NCI-H1436 (cell line): ENCODE measurements at regions not wholly inside any gene's neighbourhood (a gene's known extent, or its start where the extent isn't known, plus 50 kb on each side); places are given as distances from the start of the nearest gene placed in this dataset.

Experiments used
- DNase-seq: peaks from one replicate; lab custom pipeline; 2025; lab: John Stamatoyannopoulos, UW

DNA sequence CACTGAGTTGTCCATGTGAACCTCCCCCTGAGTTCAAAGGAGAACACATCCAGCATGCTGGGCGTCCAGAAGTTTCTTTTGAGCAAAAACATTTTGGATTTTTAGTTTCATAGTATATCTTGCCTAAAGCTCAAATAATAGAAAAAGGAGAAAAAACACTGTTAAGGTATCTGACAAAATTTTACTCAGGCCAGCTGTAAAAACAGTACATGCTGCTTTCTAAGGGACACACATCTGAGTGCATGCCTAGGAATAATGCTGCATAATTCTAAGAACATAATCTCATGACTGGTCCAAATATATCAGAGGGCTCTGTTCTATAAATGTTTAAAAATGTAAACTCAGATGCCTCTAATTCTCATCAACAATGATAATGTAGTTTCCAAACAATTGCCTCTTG, 561.3 kb upstream of the INTU start:
- no peak for DNase-seq

DNA sequence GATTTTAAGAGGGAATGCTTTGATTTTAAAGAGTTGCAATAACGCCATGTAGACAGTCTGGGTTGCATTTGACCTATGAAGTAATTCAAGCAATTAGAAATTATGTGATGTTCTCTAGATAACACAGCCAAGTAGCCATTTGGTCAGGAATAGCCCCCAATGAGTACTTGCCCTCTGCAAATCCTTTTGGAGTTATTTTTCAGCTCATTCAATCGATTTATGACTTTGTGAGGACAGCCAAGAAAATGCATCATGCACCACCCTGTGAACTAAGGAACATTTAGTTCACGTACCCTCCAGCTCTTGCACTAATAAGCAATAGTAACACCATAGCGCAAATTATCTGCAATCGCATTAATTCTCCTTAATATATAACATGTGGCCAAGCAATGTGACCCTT, 552.6 kb upstream of the INTU start:
- no peak for DNase-seq

DNA sequence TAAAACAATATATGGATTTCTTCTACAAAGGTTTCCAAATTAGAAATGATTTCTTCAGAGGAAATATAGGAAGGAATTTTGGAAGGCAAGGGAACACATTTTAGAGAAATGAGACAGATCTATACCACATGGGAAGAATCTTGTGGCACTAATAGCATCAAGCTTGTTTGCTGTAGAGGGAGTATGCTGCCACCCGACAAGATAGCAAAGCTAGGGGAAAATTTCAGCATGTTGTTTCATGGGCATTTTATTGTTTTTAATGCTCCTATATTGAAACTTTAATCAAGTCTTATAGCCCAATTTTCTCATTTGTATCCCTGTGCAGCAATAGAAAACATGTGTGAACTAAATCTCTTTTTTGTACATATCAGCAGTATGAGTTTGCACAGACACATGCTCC, 551.7 kb upstream of the INTU start:
- no peak for DNase-seq

DNA sequence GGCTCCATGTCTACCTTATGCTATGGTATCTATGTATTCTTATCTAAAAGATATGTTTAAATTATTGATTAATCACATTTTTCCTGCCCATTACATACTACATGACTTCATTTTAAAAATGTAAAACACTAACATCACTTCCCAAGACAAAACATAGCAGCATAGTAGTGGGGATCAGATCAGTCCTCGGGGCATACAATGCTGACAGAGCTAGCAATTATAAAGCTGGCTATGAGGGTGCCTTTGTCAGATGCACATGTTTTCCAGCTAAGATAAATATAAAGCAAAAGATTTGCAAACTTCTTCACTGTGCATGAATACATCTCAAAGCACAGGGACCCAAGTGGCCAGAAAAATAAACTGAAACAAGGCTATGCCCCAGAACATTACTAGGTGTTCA, 549.8 kb upstream of the INTU start:
- DNase-seq: no peak

DNA sequence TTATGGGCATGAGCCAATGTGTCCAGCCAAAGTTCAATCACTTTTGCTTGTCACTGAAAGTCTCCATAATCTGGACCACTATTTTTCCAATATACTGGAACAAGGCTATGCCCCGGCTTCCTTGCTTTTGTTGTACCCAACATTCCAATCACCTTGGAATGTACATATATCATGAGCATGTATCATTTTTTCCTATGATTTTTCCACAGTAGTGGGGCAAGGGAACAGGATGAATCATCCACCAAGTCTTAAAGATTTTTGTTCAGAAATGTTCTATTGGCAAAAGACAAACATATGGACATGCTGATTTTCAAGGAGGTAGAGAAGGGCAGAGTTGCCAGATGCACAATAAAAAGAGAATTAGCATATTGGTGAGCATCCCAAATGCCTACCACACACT, 548.1 kb upstream of the INTU start:
- DNase-seq: no peak

DNA sequence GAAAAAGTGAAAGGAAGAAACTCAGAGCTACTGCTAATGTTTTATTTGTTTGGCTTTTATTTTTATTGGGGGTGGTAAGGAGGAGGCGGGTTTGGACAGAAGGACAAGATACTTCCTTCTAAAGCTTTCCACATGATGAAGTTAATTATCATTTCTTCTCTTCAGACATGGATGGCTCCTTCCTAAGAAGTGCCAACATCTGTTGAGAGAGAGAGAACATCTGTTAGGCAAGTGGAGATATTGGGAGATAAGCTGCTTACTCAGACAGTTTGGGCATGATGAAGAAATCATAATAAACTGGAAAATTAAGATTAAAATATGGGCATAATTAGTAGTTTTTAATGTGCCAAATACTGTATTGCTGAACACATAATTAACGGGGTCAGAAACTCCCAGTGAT, 535.7 kb upstream of the INTU start:
- no peak for DNase-seq

DNA sequence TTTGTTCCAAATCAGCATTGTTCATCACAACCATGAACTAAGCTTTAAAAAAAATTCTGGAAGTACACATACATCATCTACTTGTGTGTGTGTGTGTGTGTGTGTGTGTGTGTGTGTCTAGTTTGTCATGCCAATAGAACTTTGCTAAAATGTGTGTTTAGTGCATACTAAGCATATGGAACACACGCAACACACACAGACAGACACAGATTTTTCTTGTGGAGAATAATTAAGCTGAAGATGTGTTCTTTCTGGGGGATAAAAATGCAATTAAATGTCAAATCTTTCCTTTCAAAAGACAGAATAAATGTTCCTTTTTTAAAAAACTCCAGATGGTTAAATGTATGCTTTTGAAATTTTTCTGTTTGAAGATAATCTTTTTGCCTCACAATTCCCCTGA, 530.4 kb upstream of the INTU start:
- no peak for DNase-seq

DNA sequence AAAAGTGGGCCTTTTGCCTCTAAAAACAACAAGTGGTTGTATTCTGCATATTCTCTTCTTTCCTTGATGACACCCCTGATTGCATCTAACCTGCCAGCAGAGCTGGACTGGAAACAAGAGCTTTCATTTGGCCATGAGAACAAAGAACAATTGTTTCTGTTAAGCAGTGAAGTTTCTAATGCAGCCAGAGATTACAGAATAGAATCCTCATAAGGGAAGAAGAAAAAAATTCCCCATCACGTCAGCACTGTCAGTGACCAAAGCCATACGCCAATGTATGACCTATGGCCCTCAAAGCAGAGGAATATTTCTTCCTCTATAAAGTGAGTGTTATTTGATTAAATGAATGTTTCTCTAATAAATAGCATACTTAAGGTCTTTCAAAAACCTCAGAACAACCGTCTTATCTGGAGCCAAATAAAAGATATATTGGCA, 529.1 kb upstream of the INTU start:
- no peak for DNase-seq

DNA sequence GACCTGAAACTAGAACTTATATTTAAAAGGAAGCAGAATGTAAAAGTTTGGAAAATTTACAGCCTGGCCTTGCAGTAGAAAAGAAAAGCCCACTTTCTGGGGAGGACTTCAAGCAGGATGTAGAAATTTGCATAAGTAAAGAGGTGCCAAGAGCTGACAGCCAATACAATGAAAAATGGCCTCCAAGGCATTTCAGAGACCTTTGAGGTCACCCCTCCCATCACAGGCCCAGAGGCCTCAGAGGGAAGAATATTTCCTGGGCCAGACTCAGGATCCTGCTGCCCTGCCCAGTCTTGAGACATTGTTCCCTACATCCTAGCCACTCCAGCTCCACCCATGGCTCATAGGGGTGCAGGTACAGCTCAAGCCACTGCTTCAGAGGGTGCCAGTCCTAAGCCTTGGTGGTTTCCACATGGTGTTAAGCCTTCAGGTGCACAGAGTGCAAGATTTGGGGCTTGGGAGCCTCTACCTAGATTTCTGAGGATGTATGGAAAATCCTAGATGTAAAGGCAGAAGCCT, 518.9 kb upstream of the INTU start:
- no peak for DNase-seq

DNA sequence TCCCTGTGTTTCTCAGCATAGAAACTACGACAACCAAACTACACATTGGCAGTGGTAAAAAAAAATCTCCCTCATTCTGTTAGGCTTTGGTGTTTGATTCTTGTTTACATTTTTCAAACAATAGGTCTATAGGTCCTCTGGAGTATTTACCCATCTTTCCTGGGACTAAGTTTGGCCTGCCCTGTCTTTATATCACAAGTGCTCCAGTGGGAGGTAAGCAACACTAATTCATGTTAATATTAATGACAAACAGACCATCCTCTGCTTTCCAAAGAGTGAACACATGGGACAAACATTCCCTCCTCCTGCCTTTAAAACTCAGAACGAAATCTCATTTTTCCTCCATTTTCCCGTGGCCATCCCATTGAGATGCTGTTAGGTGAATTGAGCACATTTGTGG, 514.1 kb upstream of the INTU start:
- DNase-seq: no peak

DNA sequence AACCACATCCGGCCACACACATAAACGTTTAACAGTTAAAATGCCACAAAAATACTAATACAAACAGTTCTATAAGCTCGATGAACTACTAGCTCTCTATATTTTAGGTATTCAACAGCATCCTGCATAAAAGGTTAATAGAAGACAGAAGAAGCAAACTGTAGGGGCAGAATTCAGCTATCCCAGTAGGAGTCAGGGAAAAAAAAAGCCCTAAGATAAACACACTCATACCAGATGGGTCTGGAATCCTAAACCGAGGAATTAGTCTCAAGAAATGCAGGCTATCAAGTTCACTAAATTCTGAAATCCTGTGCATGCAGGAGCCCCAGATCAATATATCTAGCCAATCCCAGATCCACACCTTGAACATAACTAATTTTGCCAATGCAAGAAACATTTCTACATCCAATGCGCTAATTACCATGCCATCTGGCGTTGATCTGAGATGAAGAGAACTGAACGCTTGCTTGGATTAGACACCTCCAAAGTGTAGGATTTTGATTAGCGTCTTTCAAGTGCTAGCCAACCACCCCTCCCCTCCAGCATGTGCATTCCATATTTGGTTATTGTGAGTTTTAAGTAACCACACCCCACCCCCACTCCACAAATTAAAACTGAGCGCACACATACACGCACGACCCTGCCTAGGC, 512.2 kb upstream of the INTU start:
- DNase-seq: no peak

DNA sequence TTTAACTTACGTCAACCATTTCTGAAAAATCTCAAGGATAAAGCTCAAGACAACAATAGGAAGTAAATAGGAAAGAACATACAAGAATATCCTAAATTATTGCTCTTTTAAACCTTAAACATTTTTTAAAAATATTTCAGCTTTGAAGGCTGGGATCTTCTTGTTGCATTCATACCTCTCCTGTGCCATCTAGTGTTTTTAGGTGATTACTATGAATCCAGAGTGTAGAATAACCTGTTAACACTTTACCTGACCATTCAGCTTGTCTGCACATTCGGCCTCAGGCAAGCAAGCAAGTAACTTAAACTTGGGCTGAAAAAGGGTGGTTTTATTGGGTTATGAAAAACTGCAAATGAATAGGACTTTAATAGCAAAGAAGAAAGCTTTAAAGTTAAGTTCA, 507.8 kb upstream of the INTU start:
- DNase-seq: no peak

DNA sequence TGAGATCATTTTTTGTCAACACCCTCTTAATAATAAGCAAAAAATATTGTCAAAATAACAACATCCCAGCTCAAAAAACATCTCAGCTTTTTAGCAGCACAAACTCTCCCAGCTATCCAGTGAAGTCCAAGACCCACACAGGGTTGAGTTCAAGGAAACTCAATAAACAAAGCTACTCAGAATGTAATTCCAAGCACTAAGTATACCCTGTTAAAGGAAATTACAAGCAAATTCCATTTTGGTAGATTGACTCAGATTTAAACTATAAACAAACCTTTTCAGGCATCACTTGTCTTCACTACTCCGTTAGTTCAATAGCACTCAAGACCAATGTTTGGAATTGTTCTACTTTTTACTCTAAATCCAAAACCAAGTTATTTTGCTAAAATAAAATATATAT, 506.0 kb upstream of the INTU start:
- DNase-seq: no peak

DNA sequence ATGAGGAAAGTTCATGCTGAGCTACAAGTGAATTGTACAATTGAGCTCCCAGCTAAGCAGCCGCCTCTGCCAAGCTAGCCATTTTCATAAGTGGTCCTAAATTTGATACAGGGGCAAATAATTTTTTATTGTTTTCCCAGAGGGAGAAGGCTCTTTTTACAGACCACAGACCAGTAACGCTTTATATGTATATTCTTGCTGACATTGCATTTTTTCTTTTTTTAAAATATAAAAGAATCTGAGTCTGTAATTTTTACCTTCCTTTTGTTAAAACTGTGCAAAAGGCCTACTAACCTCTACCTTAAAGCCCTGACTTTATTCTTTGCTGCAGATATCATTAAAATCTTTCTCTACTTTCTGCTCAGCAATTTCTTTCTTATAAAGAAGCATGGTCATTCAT, 501.2 kb upstream of the INTU start:
- DNase-seq: no peak

DNA sequence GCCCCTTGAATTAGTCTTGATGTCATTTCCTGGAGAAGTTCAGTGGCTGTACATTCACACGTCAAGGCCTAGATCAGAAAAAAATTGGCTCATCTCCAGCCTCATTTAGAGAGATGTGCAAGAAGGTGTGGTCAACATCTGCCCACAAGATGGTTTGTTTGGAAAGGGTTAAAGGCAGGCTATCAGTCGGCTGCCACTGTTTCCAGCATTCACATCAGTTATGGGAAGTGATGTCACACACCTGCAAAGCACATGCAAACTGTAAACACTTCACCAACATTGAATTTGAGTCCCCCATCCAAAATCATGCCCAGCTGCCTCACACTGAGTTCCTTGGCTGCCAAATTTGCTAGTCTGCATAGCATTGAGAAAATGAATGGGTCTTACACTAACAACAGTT, 498.3 kb upstream of the INTU start:
- no peak for DNase-seq

DNA sequence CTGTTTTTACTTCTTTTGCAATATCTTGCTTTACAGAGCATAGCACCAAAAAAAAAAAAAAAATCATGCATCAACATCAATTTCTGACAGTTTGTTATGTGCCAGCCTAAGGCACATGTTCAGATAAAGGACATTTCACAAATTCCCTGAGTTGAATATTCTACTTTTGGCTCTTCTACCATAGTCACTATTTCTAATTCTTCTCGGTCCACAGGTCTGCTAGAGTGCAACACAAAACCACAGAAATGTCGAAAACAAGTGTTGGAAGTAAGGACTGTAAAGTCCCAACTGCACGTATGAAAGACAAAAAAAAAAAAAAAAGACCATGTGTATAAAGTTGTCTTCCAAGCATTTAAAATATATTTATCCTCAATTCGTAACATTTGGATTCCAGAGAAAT, 494.2 kb upstream of the INTU start:
- DNase-seq: no peak

DNA sequence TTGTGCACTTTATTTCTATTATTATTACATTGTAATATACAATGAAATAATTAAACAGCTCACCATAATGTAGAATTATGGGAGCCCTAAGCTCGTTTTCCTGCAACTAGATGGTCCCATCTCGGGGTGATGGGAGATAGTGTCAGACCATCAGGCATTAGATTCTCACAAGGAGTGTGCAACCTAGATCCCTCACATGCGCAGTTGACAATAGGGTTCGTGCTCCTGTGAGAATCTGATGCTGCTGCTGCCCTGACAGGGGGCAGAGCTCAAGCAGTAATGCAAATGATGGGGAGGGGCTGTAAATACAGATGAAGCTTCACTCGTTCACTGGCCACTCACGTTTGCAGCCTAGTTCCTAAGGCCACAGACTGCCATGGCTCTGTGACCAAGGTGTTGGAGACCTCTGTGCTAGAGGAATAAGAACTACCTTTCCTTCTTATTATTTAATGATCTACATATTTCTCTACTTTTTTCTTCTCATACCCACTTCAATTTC, 492.9 kb upstream of the INTU start:
- DNase-seq: no peak

DNA sequence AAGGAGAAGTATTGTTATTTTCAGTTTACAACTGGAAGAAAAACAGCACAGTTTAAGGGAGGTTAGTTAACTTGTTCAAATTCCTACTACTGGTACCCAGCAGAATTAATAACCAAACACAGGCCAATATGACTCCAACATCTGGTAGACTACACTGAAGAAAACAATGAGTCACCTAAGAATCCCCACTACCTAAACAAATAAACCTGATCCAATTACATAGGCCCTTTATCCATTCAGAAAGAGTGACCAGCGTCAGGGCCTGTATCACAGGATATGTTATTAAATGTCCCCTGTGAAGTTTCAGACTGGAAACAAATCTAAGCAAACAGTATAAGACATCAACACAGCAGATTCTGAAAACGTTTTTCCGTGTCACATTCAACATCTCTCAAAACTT, 492.5 kb upstream of the INTU start:
- DNase-seq: no peak

DNA sequence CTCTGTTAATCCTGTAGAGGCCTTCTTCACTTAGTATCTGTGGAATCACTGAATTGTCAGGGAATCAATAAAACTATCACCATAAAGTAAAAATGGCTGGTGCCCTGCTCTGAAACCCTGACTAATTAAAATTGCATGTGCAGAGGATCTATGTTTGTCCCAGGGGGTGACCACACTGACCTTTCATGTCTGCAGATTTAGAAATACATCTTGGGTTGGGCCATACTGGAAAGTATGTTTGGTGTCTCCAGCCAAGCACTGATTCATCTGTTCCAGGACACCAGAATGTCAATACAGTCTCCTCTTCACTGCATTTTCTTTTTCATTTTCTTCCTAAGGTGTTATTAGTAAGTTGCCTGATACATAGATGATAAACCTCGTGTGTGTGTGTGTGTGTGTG, 490.9 kb upstream of the INTU start:
- no peak for DNase-seq

DNA sequence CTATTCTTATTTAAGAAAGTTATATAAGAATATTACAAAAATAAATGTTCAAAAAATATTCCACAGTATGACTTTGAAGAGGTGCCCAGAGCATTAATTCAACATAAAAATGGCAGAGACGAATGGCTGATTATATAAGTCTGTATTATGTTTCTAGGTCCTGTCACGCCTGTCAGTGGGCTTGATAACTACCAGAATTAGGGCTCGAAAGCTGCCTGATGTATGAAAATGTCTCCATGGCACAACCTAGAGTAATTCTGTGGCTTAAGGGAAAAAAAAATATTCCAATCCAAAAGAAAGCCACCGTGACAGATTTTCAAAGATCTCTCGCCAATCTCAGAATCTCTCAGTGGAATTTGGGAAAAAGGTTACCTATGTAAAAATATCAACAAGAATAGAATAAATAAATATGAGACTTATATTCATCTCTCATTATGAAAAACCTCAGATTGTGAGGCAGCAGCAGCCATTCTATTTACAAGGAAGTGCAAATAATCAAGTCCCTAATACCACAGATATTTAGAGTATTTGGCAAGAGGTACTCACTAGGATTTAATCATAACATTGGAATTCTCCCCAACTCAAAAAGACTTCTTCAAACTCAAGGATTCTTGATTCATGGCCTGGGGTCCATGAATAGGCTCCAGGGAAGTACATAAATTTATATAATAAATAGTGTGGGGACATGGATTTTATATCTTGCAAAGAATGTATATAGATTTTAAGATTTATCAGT, 489.1 kb upstream of the INTU start:
- no peak for DNase-seq

DNA sequence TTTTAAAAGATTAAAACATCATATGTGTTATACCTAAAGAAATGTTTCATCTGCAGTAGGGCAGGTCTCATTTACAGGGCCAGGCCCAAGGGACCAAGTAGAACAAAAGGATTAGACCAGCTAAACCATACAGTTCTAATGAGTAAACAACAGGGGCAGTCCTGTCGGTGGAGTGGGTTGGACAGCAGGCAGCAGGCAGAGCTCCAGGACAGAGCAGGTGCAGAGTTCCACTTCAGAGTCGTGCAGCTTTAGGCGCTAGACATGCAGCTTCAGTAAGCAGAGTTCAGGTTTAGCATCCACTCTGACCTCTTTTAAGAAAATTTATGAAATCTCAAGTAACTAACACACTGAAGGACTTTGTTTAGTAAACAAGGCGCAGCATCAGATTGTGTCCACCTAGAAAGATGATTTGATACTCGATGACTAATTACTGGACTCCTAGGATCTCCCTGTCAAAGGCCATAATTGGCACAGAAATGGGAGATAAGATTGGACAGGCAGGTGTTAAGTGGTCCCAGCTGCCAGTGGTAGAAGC, 487.7 kb upstream of the INTU start:
- no peak for DNase-seq

DNA sequence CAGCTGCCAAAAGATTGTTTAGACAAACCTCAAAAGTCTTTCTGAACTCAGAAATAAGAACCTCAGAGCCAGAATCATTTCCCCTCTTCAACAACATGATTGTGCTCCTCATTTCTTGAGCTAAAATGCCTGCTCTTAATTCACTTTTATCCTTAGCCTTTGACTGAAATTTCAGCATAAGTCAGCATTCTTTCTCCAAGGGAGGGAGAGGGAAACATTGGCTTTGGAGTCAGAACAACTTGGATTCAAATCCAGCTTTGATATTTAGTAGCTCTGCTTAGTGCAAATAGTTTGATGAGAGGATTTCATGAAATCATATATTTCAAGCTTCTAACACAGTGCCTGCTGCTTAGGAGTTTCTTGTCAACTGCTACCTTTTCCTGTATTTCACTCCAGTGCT, 484.6 kb upstream of the INTU start:
- DNase-seq: no peak

DNA sequence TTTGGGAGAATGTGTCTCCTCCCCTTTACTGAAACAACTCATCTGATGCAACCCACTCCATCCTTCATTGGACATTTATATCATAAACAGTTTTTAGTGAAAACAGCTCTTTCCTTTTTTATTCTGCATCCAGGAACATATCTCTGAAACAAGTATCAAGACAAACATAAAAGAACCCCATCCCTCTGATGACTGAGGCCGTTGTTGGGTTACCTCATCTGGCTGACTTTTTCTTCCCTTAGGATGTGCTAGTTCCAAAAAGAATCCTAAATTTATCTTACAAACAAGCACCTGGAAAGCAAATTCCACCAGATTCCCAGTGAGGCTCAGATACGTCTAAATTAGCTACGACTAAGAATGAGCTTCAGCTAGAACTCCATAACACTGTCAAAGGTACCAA, 483.7 kb upstream of the INTU start:
- no peak for DNase-seq
